ENCODE measurements at regions not wholly inside any gene's neighbourhood (a gene's known extent, or its start where the extent isn't known, plus 50 kb on each side); places are given as distances from the start of the nearest gene placed in this dataset.
"Not testable (repeated sequence)": the region's sequence is repeated elsewhere in the genome, so short reads cannot be mapped to it uniquely, and the experiment has no call there.

DNA sequence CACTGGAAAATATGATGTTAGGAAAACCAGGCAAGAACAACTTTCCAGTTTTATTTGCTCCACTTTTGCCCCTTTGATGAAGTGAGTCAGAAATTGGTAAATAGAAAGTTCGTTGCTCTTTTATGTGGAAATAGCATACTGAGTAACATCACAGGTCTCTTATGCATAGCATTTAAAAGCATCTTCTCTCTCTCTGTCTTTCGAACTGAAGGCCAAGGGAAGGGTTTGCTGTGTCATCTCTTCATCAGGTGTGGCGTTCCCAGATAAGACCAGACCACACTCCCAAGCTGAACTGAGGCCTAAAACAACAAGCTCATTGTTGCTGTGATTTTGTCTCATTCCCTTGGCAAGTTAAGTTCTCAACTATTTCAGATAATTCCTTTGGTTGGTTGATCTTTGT is 131.8 kb upstream of the GRB10 start:
- no peak for DNase-seq

DNA sequence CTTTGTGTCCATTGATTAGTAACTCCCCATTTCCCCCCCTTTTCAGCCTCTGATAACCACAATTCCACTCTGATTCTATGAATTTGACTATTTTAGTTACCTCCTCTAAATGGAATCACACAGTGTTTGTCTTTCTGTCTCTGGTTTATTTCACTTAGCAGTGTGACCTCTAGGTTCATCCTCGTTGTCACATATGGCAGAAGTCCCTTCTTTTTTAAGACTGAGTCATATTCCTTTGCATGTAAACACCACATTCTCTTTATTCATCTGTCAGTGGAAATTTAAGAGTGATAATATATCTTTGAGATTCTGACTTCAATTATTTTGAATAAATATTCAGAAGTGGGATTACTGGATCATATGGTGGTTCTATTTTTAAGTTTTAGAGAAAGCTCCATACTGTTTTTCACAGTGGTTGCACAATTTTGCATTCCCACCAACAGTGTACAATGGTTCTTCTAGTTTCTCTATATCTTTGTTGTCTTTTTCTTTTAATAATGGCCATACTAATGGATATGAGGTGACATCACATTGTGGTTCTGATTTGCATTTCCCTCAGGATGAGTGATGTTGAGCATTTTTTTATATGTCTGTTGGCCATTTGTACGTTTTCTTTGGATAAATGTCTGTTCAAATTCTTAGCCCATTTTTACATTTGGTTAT is 126.1 kb upstream of the GRB10 start:
- DNase-seq: no peak

DNA sequence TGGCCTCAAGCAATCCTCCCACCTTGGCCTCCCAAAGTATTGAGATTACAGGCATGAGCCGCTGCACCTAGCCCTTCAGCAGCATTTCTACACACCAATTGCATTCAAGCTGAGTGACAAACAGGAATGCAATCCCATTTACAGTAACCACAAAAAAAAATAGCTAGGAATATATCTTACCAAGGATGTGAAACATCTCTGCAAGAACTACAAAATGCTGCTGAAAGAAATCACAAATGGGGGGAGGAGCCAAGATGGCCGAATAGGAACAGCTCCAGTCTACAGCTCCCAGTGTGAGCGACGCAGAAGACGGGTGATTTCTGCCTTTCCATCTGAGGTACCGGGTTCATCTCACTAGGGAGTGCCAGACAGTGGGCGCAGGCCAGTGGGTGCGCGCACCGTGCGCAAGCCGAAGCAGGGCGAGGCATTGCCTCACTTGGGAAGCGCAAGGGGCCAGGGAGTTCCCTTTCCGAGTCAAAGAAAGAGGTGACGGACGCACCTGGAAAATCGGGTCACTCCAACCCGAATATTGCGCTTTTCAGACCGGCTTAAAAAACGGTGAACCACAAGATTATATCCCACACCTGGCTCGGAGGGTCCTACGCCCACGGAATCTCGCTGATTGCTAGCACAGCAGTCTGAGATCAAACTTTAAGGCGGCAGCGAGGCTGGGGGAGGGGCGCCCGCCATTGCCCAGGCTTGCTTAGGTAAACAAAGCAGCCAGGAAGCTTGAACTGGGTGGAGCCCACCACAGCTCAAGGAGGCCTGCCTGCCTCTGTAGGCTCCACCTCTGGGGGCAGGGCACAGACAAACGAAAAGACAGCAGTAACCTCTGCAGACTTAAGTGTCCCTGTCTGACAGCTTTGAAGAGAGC is 116.1 kb upstream of the GRB10 start:
- DNase-seq: not testable (repeated sequence)

DNA sequence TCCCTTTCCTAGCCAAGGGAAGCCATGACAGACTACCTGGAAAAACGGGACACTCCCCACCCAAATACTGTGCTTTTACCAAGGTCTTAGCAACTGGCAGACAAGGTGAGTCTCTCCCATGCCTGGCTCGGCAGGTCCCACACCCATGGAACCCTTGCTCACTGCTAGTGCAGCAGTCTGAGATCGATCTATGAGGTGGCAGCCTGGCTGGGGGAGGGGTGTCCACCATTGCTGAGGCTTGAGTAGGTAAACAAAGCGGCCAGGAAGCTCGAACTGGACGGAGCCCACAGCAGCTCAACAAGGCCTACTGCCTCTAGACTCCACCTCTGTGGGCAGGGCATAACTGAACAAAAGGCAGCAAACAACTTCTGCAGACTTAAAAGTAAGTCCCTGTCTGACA is 104.4 kb upstream of the GRB10 start:
- not testable (repeated sequence) for DNase-seq

DNA sequence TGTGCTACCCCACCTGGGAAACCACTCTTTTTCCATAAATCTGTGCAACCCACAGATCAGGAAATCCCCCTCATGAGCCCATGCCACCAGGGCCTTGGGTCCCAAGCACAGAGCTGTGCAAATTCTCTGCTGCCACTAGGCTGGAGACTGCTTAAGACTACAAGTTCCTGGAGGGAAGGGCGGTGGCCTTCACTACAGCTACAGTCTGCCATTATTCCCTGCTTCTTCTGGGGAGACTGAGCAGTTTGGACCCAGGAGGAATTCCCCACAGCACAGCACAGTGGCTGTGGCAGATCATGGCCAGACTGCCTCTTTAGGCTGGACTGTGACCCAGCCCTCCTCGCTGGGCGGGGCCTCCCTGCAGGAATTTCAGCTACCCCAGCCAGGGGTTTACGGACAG is 89.7 kb upstream of the GRB10 start:
- no peak for DNase-seq

DNA sequence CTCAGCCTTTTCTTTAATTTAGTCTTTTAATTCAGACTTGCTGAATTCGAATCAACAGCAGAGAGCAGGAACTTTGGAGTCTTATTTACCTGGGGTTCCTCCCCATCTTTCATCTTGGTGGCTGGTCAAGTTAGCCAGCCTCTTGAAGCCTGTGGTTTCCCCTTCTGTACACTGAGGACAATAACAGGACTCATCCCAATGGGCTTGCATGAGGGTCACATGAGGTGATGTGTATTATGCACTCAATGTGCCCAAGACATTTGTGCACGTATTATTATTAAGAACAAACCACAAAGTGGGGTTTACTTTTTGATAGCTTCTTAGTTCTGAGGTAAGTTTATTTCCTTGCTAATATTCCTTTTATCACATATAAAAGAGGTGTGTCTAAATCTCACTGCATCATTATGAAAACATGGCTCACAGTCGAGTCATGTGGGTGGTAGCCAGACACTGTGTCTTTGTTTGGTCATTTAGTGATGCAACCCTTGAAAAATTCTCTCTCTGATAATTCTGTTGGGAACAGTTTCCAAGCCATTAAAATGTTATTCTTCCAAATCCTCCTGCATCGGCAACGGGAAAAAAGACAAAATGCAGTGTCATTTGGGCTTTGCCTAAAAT is 86.5 kb upstream of the GRB10 start:
- DNase-seq: no peak

DNA sequence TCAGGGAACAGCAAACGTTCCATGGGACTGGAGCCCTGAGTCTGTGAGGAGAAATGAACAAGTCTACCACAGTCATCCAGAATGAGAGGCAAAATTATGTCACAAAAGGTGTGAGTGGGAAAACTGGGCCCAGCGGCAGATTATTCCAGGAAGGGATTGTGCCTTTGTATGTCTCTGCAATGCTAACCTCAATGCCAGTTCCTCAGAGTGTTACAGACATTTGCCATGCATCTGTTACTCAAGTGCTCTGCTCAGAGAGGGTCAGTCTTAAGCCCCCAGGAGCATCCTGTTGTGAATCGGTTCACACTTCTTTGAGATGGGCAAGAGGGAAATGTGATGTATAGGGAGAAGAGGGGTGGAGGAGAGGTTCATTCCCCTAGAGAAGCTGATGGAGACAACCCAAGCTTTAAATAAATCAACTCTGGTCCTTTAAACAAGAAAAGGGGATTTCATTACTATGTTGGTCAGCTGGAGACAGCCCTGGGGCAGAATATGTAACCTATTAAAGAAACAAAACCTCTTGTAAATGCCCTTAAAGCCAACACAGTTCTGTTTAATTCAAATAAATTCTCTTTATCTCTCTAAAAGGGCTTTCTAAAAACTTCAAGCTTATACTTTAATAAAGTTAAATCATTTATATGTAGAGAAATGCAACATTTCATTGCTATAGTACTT is 85.9 kb upstream of the GRB10 start:
- no peak for DNase-seq

DNA sequence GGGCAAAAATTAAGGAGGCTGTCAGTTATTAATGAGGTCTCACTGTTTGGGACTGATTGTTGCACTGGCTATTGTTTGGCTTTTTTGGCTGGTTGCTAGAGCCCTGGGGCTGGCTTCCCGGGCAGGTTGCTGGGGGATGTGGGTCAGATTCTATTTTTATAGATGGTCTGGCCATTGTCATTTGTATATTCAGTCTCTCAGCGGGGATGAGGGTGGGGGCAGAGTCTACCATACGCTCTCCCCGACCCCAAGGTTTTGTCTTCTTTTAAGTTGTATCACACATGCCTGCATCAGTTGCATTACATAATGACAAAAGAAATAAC is 84.3 kb upstream of the GRB10 start:
- no peak for DNase-seq

DNA sequence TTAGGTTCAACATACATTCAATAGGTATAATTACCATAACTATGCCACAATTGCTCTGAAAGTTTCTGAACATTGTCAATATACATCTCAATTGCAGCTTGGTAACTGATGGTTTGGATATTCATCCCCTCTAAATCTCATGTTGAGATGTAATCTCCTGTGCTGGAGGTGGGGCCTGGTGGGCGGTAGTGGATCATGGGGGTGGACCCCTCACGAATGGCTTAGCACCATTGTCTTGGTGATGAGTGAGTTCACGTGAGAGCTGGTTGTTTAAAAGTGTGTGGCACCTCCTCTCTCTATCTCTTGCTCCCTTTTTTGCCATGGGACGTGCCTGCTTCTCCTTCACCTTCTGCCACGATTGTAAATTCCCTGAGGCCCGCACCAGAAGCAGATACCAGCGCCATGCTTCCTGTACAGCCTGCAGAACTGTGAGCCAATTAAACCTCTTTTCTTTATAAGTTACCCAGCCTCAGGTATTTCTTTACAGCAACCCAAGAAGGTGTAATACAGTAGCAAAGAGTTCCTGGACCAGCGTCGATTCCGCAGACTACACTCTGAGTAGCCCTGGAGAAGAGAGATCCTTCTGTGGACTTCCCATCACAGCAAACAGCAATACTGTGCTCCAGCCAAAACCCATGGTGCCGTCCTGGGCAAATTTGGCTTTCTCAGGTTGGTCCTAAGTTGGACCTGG is 83.8 kb upstream of the GRB10 start:
- no peak for DNase-seq

DNA sequence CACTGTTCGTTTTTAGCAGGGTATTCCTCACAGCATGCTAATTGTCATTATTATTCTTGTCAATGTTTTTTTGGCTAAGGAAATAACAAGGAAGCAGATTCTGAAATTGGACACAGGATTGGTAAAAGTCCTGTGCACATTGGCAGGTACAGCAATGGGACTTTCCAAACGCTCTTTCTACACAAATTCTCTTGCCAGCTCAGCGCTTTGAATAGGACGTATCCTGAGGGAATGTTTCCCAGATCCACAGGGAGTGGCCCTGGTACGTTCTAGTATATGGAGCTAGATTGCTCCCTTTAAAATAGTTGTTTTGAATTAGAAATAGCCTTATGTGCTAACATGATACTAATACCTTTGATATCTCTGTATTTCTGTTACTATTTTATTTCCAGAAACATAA is 82.8 kb upstream of the GRB10 start:
- no peak for DNase-seq

DNA sequence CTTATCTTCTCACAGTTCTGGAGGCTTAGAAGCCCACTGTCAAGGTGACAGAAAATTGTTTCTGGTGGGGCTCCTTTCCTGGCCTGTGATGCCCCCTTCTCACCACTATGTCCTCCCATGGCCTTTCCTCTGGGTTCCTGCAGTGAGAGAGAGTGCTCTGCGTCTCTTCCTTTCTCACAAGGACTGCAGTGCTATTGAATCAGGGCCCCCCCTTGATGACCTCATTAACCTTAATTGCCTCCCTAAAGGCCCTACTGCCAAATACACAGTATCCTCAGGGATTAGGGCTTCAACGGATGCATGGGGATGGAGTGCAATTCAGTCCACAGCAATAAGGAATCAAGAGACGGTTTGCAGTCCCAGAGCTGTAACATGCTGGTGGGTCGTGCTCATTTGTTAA is 82.0 kb upstream of the GRB10 start:
- DNase-seq: no peak

DNA sequence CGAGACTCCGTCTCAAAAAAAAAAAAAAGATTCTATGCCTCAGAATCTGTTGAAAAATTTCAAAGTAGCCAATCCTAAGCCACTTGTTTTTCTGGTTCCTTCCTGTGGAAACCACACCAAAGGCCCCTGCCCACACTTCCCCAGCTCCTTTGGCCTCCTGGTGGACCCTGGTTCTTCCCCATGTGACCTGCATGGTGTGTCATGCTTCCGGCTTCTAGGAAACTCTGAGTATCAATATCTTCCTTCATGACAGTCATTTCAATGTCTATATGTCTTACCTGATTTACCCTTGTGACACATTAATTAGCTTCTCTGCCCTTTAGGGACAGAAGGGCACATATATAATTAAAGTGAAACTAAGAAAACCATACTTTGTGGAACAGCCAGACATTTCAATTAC is 80.4 kb upstream of the GRB10 start:
- DNase-seq: no peak

DNA sequence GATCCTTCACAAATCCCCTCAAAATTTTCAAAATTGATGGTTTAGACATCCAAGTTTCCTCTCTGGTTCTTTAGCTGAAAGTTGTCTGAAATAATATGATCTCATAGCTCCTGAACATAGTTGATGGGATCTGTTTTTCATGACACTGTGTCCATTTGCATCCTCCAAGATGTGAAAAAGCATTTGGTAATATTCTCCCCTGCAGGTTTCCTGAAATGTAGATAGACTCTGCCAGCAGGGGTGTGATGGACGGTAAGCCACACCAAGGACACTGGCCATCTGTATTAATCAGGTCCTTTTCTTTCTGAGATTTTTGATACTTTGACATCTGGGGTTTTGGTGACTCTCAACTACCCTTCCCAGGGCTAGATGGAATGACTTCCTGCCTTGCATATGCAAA is 79.6 kb upstream of the GRB10 start:
- DNase-seq: no peak

DNA sequence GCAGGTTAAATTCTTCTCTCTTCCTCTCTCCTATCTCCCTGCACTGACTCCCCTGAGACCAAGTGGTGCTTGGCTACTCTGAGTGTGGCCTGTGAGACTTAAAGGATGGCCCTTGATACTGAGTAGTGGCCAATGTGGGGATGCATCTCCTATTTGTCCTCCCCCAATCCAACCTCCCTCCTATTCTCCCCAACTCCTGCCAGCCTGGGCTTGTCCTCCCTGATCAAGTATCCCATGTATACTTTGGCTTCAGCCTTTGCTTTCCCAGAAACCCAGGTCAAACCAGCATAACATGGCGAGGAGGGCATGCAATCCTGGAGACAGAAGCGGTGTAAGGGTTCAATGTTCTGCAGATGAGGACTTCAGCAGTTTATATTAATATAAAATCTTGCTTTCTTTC is 77.9 kb upstream of the GRB10 start:
- DNase-seq: no peak

DNA sequence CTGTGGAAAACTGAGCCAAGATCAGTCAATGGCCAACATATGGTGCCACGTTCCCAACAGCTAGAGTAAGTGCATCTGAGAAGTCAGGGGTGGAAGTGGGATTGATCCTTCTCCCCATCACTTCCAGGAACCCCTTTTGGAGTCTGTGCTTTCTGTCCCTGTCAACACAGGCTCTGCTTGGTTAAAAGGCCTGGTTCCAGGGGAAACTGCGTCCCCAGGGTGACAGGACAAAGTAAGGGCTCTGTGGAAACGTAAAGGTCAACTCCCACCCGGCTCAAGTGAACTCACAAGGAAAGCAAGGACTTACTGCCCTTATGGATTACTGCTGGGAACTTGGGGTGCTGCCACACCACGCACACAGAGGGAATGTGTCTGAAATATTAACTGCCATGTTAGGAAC is 77.5 kb upstream of the GRB10 start:
- no peak for DNase-seq

DNA sequence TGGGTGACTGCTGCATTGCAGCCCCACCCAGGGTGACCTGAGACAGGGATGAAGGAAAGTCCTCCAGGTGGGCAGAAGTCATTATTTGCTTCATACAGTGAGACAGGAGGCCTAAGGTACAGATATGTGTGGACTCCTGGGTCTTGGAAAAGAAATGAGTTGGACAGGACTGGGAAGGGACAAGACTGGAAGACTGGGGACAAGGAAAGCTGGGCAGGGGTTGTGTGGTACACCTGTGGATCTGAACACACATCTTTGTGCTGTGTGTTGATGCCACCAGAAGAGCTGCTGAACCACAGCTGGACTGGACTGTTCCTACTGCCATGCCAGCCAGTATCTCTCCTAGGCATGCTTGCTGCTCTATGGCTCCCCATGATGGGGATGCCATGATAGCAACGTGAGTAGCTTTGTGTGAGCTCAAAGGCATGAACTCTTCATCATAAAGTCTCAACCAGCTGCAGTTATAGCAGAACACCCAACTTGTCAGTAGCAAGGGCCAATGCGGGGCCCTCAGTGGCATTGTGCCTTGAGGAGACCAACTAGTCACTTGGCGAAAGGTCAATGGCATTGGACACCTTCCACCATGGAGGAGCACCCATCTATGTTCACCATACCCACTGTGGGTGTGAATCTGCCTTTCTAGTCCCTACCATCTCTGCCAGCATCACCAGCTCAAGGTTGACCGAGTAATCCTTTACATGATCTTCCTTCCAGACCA is 76.0 kb upstream of the GRB10 start:
- DNase-seq: no peak

DNA sequence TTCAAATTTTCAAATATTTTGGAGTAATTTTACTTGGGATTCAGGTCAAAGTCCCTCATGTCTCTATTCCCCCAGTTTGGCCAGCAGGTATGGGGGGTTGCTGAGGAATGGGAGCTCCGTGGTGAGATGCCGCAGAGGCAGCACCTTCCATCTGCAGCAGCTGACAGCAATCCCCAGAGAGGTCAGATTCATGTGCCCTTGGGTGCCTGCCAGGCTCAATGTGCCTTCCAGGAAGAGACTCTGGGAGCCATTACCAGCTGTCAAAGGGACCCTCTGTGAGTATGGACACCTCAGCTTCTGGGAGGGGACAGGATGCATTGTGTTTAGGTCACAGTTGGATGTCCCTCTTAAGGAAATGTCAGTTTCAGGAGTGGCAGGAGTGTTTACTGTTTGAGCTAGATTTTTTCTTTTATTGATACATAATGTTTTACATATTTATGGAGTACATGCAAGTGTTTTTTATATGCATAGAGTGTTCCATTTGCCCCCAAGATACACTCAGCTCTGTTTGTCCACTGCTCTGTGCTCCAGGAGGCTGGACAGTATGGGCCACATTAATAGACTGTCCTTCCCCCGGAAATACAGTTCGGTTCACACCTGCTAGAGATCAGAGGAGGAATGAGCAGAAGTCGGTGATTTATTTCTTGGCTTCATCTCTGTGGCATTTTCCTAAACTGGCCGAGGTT is 75.3 kb upstream of the GRB10 start:
- no peak for DNase-seq

DNA sequence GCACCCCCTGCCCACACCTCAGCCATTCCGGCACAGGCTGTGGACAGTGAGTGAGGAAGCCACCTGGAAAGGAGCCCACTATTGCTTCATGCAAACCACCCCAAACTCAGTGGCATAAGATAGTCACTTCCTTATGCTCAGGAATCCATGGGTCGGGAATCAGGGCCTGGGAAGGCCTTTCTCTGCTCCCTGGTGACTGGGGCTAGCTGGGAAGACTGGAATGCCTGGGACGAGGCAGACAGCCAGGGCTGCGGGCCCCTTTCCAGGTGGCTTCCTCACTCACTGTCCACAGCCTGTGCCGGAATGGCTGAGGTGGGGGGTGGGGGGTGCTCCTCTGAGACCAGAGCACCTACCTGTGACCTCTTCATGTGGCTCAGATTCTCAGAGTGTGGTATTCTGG is 74.1 kb upstream of the GRB10 start:
- no peak for DNase-seq

DNA sequence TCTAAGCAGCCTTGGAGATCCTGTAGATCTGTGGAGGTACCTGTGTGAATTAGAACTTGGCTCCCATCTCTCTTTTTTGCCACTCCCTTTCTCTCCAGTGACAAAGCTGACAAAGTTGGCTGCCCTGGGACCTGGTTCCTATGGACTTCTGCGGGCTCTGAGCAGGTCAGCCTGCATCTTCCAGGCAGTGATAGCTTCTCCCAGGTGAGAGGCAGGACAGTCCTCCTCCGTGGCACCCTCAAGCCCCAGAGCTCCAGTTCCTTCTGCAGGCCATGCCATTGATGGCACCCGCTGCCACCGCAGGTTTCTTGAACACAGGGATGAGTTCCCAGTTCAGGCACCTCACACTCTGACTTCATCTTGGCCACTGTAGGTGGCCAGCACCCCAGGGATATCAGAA is 73.5 kb upstream of the GRB10 start:
- DNase-seq: no peak

DNA sequence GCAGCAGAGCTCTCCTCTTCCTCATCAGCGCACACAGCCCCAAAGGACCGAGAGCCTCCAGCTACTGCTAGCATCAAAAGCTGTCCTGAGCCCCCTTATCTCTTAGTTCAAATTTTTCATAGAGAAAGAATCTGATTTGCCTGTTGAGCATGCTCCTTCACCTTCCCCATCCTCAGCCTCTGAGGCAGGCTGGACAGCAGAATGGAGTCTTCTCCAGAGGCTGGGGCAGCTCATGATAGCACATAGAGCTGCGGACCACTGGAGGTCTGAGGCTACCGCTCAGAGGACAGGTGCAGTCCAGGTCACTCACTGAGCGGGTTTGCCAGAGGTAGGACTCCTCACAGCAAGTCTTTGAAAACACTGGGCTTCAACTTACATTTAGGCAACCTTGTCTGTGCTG is 72.8 kb upstream of the GRB10 start:
- no peak for DNase-seq

DNA sequence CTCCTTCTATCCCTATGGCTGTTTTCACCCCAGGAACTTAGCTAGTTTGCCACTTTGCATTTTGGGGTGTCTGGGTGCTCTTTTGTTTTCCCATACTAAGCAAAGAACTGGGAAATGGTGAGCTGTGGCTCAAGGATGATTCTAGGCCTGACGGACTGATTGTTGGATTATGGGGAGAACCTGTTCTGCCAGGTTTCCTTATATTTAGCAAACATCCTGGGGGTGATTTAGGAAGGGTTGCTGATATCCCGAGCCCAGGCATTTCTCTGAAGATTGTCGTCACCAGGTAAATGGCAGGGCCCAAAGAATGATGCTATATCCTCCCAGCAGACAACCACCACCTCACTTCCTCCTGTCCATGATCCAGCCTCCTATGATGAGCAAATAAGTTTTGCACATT is 72.1 kb upstream of the GRB10 start:
- DNase-seq: no peak

DNA sequence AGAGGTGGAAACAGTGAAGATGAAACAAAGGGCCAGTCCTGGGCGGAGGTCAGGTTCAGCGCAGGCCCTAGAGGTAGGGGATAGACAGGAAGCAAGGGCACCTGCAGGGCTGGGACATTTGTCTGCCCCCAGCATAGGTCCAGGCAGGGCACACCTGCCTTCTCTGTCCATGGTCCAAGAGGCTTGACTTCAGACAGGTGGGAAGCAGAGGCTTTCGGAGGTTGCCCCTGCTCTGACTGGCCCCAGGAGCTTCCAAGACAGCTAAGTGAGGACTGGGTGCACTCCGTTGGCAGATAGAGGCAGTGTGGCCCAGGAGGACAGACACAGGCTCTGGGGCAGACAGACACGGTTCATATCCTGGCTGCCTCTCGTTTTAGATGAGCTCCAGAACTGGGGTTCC is 71.6 kb upstream of the GRB10 start:
- no peak for DNase-seq

Measured in SW 1271 (cell line).